Neural cell (in vitro differentiated cells): ENCODE measurements at regions not wholly inside any gene's neighbourhood (a gene's known extent, or its start where the extent isn't known, plus 50 kb on each side); places are given as distances from the start of the nearest gene placed in this dataset.

ENCODE experiments used
- H2AFZ ChIP-seq: fragments of 200-600, 300-800 bp; sonication (generic), shearing (Covaris generic); 2 replicates; pipeline ENCODE4 v1.6.0; 2014; ENCODE audit warnings: low read depth, mild to moderate bottlenecking, antibody characterized with exemption, low read length, moderate library complexity
- H3F3A ChIP-seq: fragments of 200-600 bp; shearing (Covaris generic); 2 replicates; pipeline ENCODE4 v1.6.1; 2016; ENCODE audit warnings: mild to moderate bottlenecking, moderate library complexity, mixed read lengths, antibody characterized with exemption, low read length; ENCODE audit not compliant: insufficient read depth, poor library complexity, severe bottlenecking
- H3K27ac ChIP-seq: fragments of 200-600, 300-800 bp; sonication (generic), shearing (Covaris generic); 2 replicates; pipeline ENCODE4 v1.5.1; 2014; ENCODE audit warnings: mild to moderate bottlenecking, low read length, moderate library complexity
- H3K27me3 ChIP-seq: fragments of 300-800, 200-600 bp; sonication (generic), shearing (Covaris generic); 2 replicates; pipeline ENCODE4 v1.6.0; 2014; ENCODE audit warnings: mild to moderate bottlenecking, low read depth, low read length, moderate library complexity; ENCODE audit not compliant: insufficient read depth
- H3K36me3 ChIP-seq: fragments of 300-800, 200-600 bp; sonication (generic), shearing (Covaris generic); 2 replicates; pipeline ENCODE4 v1.5.1; 2014; ENCODE audit warnings: mild to moderate bottlenecking, antibody characterized with exemption, low read length, moderate library complexity; ENCODE audit not compliant: insufficient read depth
- H3K4me2 ChIP-seq: fragments of 300-800, 200-600 bp; sonication (generic), shearing (Covaris generic); 2 replicates; pipeline ENCODE4 v1.6.0; 2014; ENCODE audit warnings: mild to moderate bottlenecking, low read length
- H3K4me3 ChIP-seq: fragments of 300-800, 200-600 bp; sonication (generic), shearing (Covaris generic); 2 replicates; pipeline ENCODE4 v1.5.1; 2014; ENCODE audit warnings: mild to moderate bottlenecking, low read length, moderate library complexity
- H3K79me2 ChIP-seq: fragments of 200-600 bp; shearing (Covaris generic); replicated peaks from 2 replicates; pipeline ENCODE4 v1.6.0; 2014; ENCODE audit warnings: mild to moderate bottlenecking, low read length, moderate library complexity; ENCODE audit not compliant: insufficient read depth
- H3K9ac ChIP-seq: fragments of 300-800, 200-600 bp; sonication (generic), shearing (Covaris generic); 2 replicates; pipeline ENCODE4 v1.6.1; 2016; ENCODE audit warnings: mild to moderate bottlenecking, low read length, mixed read lengths
- H3K9me2 ChIP-seq: fragments of 200-600 bp; shearing (Covaris generic); 2 replicates; pipeline ENCODE4 v1.6.1; 2016; ENCODE audit warnings: mild to moderate bottlenecking, low read length, mixed read lengths; ENCODE audit not compliant: insufficient read depth
- H3K9me3 ChIP-seq: fragments of 200-600, 300-800 bp; sonication (generic), shearing (Covaris generic); 2 replicates; pipeline ENCODE4 v1.6.1; 2016; ENCODE audit warnings: mild to moderate bottlenecking, mixed run types, low read length, moderate library complexity, mixed read lengths
- H4K20me1 ChIP-seq: fragments of 200-600 bp; shearing (Covaris generic); 2 replicates; pipeline ENCODE4 v1.6.1; 2016; ENCODE audit warnings: mild to moderate bottlenecking, mixed run types; ENCODE audit not compliant: insufficient read depth
- EP300 ChIP-seq: fragments of 450-650 bp; conservative IDR thresholded peaks from 2 replicates; pipeline ENCODE4 v1.6.1; 2014; ENCODE audit warnings: antibody characterized with exemption, mild to moderate bottlenecking, moderate library complexity; ENCODE audit not compliant: poor library complexity, severe bottlenecking
- EZH2 ChIP-seq: fragments of 200-600, 300-800 bp; shearing (Covaris generic), sonication (generic); IDR thresholded peaks from 2 replicates; pipeline ENCODE4 v1.6.1; 2014; ENCODE audit warnings: antibody characterized with exemption, low read length, borderline replicate concordance, mild to moderate bottlenecking; ENCODE audit not compliant: insufficient read depth, poor library complexity, severe bottlenecking
- MXI1 ChIP-seq: fragments of 450-650 bp; conservative IDR thresholded peaks from 2 replicates; pipeline ENCODE4 v1.6.1; 2014; ENCODE audit warnings: antibody characterized with exemption, mild to moderate bottlenecking; ENCODE audit not compliant: poor library complexity, severe bottlenecking
- POLR2AphosphoS5 ChIP-seq: IDR thresholded peaks from 2 replicates; pipeline ENCODE4 v1.6.1; 2012
- RAD21 ChIP-seq: fragments of 450-650 bp; conservative IDR thresholded peaks from 2 replicates; pipeline ENCODE4 v1.6.1; 2014; ENCODE audit warnings: antibody characterized with exemption, mild to moderate bottlenecking, moderate library complexity
- SMC3 ChIP-seq: fragments of 450-650 bp; conservative IDR thresholded peaks from 2 replicates; pipeline ENCODE4 v1.6.1; 2014; ENCODE audit warnings: antibody characterized with exemption, mild to moderate bottlenecking, moderate library complexity; ENCODE audit not compliant: poor library complexity
- TAF1 ChIP-seq: IDR thresholded peaks from 2 replicates; pipeline ENCODE4 v1.6.1; 2012; ENCODE audit warnings: low read depth
- TF ChIP-seq, protein P1 (sequence below): fragments of 450-650 bp; IDR thresholded peaks from 2 replicates; pipeline ENCODE4 v1.5.1; 2014; ENCODE audit warnings: antibody characterized with exemption, mild to moderate bottlenecking, moderate library complexity; ENCODE audit not compliant: poor library complexity, severe bottlenecking
- TF ChIP-seq, protein P2 (sequence below): IDR thresholded peaks from 2 replicates; pipeline ENCODE4 v1.6.1; 2012; ENCODE audit warnings: borderline replicate concordance

DNA sequence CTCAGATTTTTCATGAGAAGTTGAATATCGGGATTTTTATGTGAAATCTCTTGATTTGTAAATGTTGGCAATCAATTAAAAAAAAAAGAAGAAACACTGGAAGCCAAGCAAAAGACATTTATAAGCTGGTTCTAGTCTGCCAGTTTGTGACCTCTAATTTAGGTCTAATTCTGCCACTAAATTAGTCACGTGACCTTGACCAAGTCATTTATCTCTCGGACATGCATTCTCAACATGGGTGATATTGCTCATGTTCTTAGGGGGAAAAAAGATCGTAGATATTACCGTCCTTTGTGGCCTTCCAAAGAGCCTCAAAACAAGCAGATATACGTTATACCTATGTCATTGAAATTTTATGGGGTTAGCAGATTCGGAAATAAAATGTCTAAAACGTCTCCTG, 52.9 kb upstream of the PTPDC1 start:
- Histone ChIP-seq H3K4me2 (peak overlapping the region; percentile 58), H3K27me3 (no peaks in the 10 kb centered on the region), H3K36me3 (no peaks in the 10 kb centered on the region), H3K4me3 (peak overlapping the region; percentile 88), H4K20me1 (no peaks in the 10 kb centered on the region), H2AFZ (peak overlapping the region; percentile 86), H3K79me2 (peaks cover 5% of the 10 kb centered on the region), H3K9me3 (no peaks in the 10 kb centered on the region), H3F3A (no peaks in the 10 kb centered on the region), H3K9me2 (no peaks in the 10 kb centered on the region), H3K27ac (no peak overlapping the region), H3K9ac (peak overlapping the region; percentile 75)
- TF ChIP-seq SMC3, result no peak
- no peak for TF ChIP-seq MXI1

DNA sequence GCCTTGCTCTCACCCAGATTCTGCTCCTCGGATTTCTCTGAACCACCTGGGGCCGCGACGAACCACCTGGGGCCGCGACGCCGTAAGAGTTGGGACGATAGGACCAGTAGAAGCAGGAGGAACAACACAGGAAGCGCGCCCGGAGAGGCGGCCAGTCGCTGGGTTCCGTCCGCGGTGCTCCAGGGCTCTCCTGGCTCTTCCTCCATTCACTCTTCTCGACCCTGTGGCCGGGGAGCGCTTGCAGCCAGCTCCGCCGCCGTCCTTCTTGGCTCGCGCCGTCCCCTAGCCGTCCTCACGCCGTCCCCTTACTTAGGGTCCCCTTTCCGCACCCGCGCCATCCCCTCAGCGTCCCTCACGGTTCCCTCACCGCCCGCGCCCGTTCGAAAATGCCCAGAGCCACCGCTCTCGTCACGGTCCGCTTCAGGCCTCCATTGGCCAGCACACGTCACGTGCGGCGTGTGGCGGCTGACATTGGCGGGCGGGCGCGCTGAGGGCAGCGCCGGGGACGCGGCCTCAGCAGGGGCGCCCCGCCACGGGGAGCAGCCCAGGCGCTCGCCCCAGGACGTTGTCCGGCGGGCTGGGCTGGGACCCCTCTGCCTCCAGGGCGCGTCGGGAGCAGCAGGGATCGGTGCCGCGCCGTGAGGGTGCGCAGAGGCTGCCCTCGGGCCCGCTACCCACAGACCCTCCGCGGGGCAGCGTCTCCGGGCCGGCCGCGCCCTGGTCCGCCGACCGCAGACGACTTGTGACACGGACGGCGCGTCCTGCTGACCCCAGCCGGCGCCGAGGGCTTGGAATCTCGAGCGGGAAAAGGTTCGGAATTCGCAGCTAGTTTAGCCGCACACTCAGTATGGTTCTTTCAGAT, 53.7 kb upstream of the PTPDC1 start:
- Histone ChIP-seq H3K4me3 (peak overlapping the region; percentile 88), H3K27ac (peak overlapping the region; percentile 57)

More for the DNA sequence above, 53.7 kb upstream of the PTPDC1 start:
- no peaks in the 10 kb centered on the region for H3F3A ChIP-seq
- peak overlapping the region; percentile 88 for H2AFZ ChIP-seq
- no peaks in the 10 kb centered on the region for H3K27me3 ChIP-seq
- TF ChIP-seq SMC3 (no peak), MXI1 (peak; percentile 84), RAD21 (peak; percentile 37), EZH2 (no peak), EP300 (peak; percentile 24), POLR2AphosphoS5 (peak; percentile 78), TAF1 (peak; percentile 53)
- TF ChIP-seq, protein P1, sequence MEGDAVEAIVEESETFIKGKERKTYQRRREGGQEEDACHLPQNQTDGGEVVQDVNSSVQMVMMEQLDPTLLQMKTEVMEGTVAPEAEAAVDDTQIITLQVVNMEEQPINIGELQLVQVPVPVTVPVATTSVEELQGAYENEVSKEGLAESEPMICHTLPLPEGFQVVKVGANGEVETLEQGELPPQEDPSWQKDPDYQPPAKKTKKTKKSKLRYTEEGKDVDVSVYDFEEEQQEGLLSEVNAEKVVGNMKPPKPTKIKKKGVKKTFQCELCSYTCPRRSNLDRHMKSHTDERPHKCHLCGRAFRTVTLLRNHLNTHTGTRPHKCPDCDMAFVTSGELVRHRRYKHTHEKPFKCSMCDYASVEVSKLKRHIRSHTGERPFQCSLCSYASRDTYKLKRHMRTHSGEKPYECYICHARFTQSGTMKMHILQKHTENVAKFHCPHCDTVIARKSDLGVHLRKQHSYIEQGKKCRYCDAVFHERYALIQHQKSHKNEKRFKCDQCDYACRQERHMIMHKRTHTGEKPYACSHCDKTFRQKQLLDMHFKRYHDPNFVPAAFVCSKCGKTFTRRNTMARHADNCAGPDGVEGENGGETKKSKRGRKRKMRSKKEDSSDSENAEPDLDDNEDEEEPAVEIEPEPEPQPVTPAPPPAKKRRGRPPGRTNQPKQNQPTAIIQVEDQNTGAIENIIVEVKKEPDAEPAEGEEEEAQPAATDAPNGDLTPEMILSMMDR, result peak; percentile 31
- TF ChIP-seq, protein P2, sequence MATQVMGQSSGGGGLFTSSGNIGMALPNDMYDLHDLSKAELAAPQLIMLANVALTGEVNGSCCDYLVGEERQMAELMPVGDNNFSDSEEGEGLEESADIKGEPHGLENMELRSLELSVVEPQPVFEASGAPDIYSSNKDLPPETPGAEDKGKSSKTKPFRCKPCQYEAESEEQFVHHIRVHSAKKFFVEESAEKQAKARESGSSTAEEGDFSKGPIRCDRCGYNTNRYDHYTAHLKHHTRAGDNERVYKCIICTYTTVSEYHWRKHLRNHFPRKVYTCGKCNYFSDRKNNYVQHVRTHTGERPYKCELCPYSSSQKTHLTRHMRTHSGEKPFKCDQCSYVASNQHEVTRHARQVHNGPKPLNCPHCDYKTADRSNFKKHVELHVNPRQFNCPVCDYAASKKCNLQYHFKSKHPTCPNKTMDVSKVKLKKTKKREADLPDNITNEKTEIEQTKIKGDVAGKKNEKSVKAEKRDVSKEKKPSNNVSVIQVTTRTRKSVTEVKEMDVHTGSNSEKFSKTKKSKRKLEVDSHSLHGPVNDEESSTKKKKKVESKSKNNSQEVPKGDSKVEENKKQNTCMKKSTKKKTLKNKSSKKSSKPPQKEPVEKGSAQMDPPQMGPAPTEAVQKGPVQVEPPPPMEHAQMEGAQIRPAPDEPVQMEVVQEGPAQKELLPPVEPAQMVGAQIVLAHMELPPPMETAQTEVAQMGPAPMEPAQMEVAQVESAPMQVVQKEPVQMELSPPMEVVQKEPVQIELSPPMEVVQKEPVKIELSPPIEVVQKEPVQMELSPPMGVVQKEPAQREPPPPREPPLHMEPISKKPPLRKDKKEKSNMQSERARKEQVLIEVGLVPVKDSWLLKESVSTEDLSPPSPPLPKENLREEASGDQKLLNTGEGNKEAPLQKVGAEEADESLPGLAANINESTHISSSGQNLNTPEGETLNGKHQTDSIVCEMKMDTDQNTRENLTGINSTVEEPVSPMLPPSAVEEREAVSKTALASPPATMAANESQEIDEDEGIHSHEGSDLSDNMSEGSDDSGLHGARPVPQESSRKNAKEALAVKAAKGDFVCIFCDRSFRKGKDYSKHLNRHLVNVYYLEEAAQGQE, result peak; percentile 57
- H3K9me2 ChIP-seq, result no peaks in the 10 kb centered on the region
- H3K36me3 ChIP-seq, result no peaks in the 10 kb centered on the region
- H3K9me3 ChIP-seq, result no peaks in the 10 kb centered on the region
- H4K20me1 ChIP-seq, result no peaks in the 10 kb centered on the region
- H3K9ac ChIP-seq, result peak overlapping the region; percentile 75
- peaks cover 5% of the 10 kb centered on the region for H3K79me2 ChIP-seq
- peak overlapping the region; percentile 62 for H3K4me2 ChIP-seq
